HTR-8/SVneo (cell line): ENCODE measurements at regions not wholly inside any gene's neighbourhood (a gene's known extent, or its start where the extent isn't known, plus 50 kb on each side); places are given as distances from the start of the nearest gene placed in this dataset.
"Not testable (repeated sequence)": the region's sequence is repeated elsewhere in the genome, so short reads cannot be mapped to it uniquely, and the experiment has no call there.

Experiments used
- DNase-seq: peaks from one replicate; pipeline ENCODE4 v3.0.0; 2011; ENCODE audit warnings: low spot score, mixed read lengths; ENCODE audit not compliant: insufficient read length
- FAIRE-seq: peaks from 2 replicates; lab custom pipeline; 2011; peaks lifted over from hg19 to GRCh38; lab: Jason Lieb, UNC

DNA sequence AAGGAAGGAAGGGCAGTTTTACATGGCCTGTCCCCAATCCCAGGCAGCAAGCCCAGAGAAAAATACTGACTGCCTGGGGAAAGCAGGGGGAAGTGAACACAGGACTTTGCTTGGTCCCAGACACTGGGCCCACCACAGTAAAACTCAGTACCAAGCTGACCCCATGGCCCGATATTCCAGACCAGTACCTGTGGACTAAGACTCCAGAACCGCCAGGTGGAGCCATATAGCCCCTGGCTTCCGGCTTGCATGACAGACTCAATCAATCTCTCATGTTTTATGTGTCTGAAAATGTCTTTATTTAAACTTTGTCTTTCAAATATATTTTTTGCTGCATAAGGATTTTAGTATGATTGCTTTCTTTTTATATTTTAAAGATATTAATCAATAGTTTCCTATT is 767.9 kb upstream of the SLITRK6 start:
- no peak for FAIRE-seq
- no peak for DNase-seq

DNA sequence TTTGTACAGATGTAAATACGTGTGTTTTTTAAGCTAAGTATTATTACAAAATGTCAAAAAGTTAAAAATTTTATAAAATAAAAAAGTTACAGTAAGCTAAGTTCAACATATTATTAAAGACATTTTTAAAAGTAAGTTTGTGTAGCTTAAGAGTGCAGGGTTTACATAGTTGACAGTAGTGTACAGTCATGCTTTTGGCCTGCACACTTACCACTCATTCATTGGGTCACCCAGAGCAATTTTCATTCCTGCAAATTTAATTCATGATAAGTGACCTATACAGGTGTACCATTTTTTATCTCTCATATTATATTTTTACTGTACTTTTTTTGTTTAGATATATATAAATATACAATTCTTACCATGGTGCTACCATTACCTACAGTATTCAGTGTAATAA is 769.9 kb upstream of the SLITRK6 start:
- no peak for DNase-seq
- no peak for FAIRE-seq

DNA sequence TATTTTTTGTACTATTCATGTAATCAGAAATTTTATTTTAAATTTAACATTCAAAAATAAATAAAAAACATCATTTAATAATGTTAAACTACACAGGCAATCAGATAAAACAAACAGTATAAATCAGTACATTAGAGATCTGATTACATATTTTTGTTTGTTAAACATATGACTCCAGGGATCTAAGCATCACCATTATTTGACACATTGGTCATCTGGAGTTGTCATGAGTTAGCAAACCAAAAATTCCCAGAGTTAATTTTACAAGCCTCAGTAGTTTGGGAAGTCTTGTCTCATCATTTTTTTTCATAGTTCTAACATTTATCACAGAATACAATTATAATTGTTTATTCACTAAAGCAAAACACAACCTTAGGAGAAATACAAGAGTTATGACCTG is 770.8 kb upstream of the SLITRK6 start:
- FAIRE-seq (no peak), DNase-seq (no peak)

DNA sequence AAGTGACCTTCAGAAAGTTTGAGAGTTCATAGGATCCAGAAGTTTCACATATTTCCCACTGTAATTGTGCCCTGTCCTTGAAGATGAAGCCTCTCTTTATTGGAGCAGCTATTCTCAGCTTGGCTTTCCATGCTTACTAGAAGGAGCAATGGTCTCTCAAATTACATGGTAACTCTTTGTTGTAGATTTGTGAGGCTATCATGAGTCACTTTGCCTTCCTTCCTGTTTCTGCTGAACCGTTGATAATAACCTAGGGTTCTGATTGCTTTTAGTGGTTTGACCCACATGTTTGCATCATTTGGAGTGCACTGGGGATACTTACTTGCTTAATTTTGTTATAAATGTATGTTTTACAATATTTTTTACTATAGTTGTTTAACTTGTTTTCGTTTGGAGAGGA is 772.9 kb upstream of the SLITRK6 start:
- DNase-seq (no peak), FAIRE-seq (no peak)

DNA sequence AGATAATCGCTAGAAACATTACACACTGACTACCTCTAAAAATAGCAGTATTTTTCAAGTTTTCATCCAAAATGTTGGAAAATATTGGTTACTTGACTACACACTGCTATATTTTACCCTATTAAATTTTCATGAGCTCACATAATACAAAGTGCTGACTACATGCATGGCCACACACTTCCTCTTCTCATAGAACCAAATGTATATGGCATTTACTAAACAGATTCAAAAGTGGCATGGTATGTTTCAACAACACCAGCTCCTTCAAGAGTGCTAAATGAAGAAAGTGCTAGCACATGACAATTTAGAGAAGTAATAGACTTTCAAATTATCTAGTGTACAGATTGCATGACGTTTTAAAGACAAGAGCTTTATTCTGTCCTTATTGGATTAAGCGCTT is 780.4 kb upstream of the SLITRK6 start:
- DNase-seq = no peak
- FAIRE-seq = no peak

DNA sequence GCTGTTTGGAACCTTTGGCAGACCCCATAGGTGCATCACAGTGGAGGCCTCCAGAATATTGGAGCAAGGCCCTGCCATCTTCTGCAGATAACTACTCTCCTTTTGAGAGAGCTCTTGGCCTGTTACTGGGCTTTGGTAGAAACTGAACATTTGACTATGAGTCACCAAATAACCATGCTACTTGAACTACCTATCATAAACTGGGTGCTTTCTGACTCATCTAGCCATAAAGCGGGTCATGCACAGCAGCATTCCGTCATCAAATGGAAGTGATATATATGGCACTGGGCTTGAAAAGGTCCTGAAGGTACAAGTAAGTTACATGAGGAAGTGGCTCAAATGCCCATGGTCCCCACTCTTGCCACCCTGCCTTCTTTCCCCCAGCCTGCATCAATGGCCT is 782.5 kb upstream of the SLITRK6 start:
- FAIRE-seq = no peak
- DNase-seq = no peak

DNA sequence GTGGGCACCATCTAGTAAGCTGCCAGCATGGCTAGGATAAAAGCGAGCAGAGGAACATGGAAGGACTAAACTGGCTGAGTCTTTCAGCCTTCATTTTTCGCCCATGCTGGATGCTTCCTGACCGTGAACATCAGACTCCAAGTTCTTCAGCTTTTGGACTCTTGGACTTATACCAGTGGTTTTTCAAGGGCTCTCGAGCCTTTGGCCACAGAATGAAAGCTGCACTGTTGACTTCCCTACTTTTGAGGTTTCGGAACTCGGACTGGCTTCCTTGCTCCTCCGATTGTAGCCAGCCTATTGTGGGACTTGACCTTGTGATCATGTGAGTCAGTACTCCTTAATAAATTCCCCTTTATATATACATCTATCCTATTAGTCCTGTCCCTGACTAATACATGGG is 785.1 kb upstream of the SLITRK6 start:
- DNase-seq (no peak), FAIRE-seq (no peak)

DNA sequence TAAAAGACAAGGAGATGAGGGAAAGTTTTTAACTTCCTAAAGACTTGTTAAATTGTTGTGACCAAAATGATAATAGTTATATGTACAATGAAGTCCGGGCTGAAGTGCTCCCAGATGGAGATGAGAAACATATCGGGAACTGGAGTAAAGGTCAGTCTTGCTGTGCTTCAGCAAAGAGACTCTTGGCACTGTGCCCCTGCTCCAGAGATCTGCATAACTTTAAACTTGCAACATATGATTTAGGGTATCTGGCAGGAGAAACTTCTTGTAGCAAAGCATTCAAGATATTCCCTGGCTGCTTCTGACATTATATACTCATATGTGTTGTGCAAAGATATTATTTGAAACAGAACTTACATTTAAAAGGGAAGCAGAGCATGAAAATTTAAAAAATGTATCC is 786.6 kb upstream of the SLITRK6 start:
- DNase-seq = no peak
- no peak for FAIRE-seq

DNA sequence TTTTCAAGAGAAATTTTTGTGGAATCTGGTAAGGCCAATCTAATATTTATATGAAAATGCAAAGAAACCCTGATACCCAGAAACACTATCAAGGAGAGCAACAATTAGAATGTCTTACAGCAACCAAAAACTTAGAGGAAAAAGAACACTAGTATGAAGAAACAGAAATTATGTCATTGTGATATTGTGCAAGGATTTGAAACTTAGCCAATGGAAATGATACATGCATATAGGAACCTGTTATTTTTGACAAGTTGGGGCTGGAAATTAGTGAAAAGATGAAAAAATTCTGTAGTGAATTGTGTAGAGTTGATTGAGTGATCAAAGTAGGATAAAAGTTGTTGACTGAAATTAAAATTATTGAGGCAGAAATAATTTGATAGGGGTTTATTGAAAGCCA is 792.6 kb upstream of the SLITRK6 start:
- no peak for DNase-seq
- no peak for FAIRE-seq

DNA sequence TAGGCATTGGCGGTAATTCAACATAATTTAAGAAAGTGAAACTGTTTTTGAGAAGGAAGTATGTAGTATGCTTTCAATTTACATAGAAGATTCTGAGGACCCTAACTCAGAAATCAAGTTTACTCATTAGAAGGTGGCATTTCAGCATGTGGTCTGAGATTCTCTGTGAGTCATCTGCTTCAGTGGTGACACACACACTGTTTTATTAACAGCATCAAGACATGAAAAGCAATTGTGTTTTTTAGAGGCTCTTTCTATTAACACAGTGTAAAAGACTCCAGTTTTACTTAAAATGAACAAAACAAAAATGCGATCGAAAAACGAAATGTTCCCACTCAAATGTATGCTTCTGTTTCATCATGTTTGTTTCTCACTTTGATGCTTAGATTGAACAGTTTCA is 802.1 kb upstream of the SLITRK6 start:
- peak; percentile 2 for DNase-seq
- FAIRE-seq = no peak

DNA sequence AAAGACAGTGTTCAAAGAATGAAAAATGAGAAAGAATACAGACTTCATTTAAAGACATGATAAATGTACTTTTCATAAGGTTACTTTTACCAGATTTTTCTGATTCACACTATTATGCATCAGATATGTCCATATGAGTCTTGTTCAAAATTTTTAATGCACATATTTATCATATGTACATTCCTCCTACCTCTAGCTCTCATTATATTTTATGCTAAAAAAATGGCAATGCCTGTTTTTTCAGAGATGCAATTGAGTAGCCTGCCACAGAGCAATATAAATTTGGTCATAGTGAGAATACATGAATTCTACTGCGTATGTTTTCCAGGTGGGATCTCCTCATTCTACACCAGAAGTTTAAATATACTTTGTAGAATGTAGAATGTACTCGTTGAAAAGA is 807.0 kb upstream of the SLITRK6 start:
- DNase-seq (no peak), FAIRE-seq (no peak)

DNA sequence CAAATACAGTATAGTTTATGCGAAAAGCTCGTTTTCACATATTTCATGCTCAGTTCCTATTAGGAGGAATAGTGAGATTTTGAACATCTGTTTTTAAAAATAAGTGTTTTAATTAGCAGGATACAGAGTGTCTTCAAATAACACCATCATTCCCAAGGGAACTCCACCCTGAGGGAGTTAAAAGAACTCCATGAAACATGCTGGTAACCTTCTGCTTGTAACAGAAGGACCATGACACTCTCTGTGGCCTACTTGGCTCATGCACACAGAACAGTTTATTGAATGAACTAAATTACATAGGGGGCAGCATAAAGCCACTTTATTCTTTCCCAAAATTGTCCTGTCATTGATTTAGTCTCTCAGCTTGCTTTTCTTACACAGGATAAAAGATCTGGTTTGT is 809.5 kb upstream of the SLITRK6 start:
- DNase-seq = no peak
- no peak for FAIRE-seq

DNA sequence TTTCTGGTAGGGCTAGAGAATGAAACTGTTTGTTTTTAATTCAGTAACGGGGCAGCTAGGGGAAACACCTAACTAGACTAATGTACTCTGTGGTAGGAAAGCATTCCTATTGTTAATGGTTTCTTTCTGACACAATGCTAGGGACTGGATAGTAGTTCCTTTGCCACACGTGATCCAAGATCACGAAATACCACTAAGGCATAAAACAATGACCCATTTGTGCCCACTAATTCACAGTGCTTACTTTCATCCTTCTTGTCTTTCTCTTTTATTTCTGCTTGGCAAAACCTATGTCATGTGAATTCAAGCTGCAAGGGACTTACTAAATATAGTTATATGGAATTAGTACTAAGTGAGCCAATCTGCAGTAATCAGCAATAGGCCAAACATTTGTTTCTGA is 834.1 kb upstream of the SLITRK6 start:
- FAIRE-seq = no peak

DNA sequence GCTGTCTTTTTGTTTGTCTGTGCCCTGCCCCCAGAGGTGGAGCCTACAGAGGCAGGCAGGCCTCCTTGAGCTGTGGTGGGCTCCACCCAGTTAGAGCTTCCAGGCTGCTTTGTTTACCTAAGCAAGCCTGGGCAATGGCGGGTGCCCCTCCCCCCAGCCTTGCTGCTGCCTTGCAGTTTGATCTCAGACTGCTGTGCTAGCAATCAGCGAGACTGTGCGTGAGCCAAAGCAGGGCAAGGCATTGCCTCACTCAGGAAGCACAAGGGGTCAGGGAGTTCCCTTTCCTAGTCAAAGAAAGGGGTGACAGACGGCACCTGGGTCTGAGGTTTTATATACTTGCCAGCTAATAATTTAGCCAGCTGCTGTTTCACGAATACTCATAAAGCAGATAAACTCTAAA is 852.0 kb upstream of the SLITRK6 start:
- not testable (repeated sequence) for FAIRE-seq, DNase-seq

More for the DNA sequence above, 834.1 kb upstream of the SLITRK6 start:
- DNase-seq = no peak

DNA sequence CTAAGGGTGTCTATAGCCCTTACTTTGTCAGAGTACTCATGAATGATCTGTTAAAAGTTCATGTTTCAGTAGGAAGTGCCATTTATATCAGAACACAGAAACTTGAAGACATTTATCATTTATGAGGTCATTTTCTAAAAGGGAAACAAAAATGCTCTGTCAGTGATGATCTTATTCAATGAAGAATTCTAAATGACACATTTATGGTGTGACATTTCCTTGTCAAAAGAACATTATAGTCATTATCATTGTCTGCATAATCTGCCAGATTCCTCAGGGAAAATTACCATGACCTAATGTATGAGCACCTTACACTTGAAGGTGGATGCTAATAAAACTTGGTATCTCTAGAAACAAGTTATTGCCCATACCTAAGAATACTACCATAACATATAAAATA is 853.8 kb upstream of the SLITRK6 start:
- DNase-seq (no peak), FAIRE-seq (no peak)

DNA sequence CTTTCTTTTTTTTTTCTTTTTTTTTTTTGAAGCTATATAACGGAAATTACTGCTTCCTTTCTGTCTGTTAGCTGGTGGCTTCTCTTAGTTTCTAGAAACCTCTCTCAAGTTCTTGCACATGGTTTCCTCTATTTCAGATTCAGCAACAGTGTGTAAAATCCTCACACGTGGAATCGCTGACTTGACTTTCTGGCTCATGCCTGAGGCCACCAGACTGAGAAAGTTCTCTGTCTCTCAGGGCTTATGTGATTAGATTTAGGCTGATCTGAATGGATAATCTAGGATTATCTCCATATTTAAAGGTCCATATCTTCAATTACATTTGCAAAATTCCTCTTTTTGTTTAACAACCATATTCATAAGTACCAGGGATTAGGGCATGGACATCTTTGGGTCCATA is 856.3 kb upstream of the SLITRK6 start:
- FAIRE-seq (no peak), DNase-seq (no peak)

DNA sequence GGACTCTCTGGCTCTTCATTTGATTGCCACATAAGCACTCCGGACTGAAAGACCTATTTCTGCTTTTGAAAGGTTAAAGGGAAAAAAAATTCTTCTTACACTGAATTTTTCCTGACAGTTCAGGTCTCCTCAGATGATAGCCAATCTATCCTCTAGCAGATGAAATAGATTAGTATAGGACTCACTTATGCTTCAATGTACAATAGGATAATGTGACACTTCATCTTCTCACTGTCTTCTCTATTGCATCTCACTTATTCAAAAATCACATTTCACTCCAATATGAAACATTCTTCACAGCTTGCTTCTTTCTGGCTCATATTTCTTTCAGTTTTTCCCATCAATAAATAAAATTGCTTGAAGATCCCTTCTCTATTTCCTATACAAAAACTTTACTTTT is 860.9 kb upstream of the SLITRK6 start:
- DNase-seq = no peak
- FAIRE-seq = no peak

DNA sequence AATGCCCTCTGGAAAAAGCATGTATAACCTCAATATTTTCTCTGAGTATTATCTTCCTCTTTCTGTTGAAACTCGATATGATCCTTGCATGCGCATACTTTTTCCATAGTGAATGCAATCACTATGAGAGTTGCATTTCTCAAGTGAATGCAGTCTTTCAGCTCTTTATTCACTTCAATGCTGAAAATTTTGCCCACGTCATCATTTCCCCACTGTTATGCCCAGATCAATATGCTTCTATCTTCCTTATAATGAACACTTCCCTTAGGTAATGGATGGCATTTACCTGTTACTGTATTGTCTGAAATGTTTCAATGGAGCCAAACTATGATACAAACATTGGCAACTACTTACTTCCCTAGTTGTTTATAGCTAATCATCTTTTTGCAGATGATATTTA is 866.6 kb upstream of the SLITRK6 start:
- DNase-seq (no peak), FAIRE-seq (no peak)

DNA sequence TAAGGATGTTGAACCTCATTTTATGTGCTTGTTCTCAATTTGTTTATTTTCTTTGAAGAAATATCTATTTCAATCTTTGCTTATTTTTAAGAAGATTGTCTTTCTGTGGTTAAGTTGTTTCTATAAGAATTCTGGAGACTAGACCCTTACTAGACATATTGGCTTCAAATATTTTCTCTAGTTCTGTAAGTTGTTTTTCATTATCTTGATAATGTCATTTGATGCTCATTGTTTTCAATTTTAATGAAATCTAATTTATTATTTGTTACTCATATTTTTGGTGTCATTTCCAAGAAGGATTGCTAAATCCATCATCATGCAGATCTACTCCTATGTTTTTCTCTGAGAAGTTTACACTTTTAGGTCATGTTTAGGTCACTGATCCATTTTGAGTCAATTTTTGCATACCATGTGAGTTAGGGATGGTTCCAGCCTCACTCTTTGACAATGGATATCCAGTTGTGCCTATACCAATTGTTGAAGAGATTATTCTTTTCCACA is 874.8 kb upstream of the SLITRK6 start:
- FAIRE-seq = no peak
- DNase-seq = no peak

DNA sequence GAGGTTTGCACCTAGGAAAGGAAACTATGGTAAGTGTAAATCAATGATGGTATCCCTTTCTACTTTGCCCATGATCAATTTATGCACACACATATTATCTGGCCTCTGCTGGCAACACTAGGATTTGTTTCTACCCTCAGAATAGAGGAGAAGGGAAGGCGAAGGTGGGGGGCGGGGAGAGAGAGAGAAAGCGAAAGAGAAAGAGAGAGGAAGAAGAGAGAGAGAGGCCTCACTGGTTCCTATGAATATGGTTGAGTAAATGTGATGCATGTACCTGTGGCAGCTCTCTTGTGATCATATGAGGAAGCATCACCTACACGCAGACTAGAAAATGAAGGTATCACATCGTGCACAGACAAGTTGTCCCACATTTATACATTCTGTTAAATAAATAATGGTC is 882.0 kb upstream of the SLITRK6 start:
- FAIRE-seq = no peak
- DNase-seq = no peak

DNA sequence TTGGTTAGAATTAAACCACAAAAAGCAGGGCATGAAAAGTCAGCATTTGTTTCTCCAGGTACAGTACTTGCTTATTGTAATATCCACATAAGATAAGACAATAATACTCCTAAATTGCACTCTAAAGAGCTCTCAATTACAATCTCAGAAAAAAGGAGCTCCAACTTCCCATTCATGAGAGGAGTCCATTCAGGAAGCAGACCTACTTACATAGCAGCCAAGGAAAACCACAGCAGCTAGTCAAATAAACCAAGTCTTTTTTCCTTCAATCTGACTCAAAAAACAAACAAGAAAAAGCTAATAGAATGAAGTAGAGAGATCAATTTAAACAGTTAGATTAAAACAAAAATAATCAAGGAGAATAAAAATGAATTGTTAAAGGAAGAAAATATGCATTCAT is 885.2 kb upstream of the SLITRK6 start:
- no peak for FAIRE-seq
- DNase-seq = no peak

DNA sequence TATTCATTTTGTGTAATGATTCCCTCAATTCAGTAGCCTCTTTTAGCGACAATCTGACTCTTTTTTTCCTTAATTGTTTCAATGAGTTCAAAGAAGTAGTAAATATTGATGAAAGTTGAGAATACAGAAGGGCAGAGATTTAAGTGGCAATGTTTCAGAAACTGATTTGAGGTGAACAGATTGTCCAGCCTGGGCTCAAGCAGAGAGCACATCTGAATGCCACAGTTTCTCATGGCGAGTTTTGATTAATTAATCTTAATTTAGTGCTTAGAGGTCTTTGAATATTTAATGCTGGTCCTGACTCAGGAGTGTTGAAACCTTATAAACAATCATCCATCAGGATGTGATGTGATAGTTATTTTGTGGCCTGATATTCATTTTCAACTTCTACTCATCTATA is 890.7 kb upstream of the SLITRK6 start:
- DNase-seq = no peak

DNA sequence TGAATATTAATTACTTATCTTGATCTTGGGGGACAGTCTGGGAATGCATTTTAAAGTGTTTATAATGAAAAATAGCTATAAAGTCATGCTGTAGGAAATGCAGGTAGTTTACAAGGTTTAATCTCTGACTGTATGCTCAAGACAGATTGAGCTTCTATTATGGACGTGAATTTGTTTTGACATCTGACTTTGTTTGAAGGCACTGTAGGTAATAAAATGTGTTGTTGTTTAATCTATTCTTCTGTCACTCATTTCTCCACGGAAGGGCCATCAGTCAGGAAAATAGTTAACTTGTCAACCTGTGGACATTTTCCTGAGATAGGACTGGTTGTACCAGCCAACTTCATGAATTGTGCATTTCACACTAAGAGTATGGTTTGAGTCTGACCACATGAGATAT is 893.1 kb upstream of the SLITRK6 start:
- FAIRE-seq (no peak), DNase-seq (no peak)

More for the DNA sequence above, 890.7 kb upstream of the SLITRK6 start:
- FAIRE-seq = no peak
